Esophagus muscularis mucosa (tissue), 4 donors: ENCODE measurements at regions not wholly inside any gene's neighbourhood (a gene's known extent, or its start where the extent isn't known, plus 50 kb on each side); places are given as distances from the start of the nearest gene placed in this dataset.

Experiments
- CTCF ChIP-seq, 3 experiments: fragments of 200-600 bp in 2 of 3; fragments of 450-650 bp in 1 of 3; sonication (generic) in 2 of 3; IDR thresholded peaks; one replicate each; pipeline ENCODE4 v1.5.1; 2017 to 2019; ENCODE audit warnings: antibody characterized with exemption in 3 of 3, mild to moderate bottlenecking in 2 of 3, moderate library complexity in 1 of 3
- EP300 ChIP-seq: sonication (generic); formaldehyde crosslinking; IDR thresholded peaks from one replicate; pipeline ENCODE4 v1.6.1; 2017; ENCODE audit warnings: antibody characterized with exemption
- POLR2A ChIP-seq: fragments of 450-650 bp; IDR thresholded peaks from one replicate; pipeline ENCODE4 v1.6.1; 2017; ENCODE audit warnings: antibody characterized with exemption, moderate library complexity, mild to moderate bottlenecking, low read depth

- no peak for TF ChIP-seq CTCF (IDR thresholded peaks at IDR 0.05)
- TF ChIP-seq POLR2A: no peak
- TF ChIP-seq EP300: no peak
Observed at GRCh38 chr11:112382561-112382960, 121.9 kb upstream of the PLET1 start.
